GM23338 (cell line): ENCODE measurements at regions not wholly inside any gene's neighbourhood (a gene's known extent, or its start where the extent isn't known, plus 50 kb on each side); places are given as distances from the start of the nearest gene placed in this dataset.

Experiments
- ATAC-seq: fragments of 200-7000 bp; cut with Tn5 transposase; 3 replicates; pipeline ENCODE4 v1.9.1; 2020
- DNase-seq: peaks from one replicate; pipeline ENCODE4 v3.0.0-alpha.2; 2015; ENCODE audit warnings: low spot score
- H2AFZ ChIP-seq: fragments of 200-600 bp; sonication (generic); 2 replicates; pipeline ENCODE4 v1.8.0; 2016; ENCODE audit warnings: antibody characterized with exemption, mild to moderate bottlenecking, moderate library complexity
- H3F3A ChIP-seq: fragments of 200-600 bp; sonication (generic); replicated peaks from 2 replicates; pipeline ENCODE4 v1.8.0; 2017; ENCODE audit warnings: antibody characterized with exemption, mixed run types, low read depth
- H3K27ac ChIP-seq: fragments of 200-600 bp; sonication (generic); 2 replicates; pipeline ENCODE4 v1.6.1; 2016; ENCODE audit warnings: low read depth
- H3K27me3 ChIP-seq: fragments of 200-600 bp; sonication (generic); 2 replicates; pipeline ENCODE4 v1.8.0; 2016; ENCODE audit warnings: mild to moderate bottlenecking, mixed run types, moderate library complexity; ENCODE audit not compliant: insufficient read depth
- H3K36me3 ChIP-seq: fragments of 200-600 bp; sonication (generic); 2 replicates; pipeline ENCODE4 v1.8.0; 2016; ENCODE audit warnings: mild to moderate bottlenecking; ENCODE audit not compliant: insufficient read depth
- H3K4me1 ChIP-seq: fragments of 200-600 bp; sonication (generic); 2 replicates; pipeline ENCODE4 v1.8.0; 2016; ENCODE audit warnings: mild to moderate bottlenecking, moderate library complexity; ENCODE audit not compliant: insufficient read depth
- H3K4me2 ChIP-seq: fragments of 200-600 bp; sonication (generic); 2 replicates; pipeline ENCODE4 v1.7.1; 2017; ENCODE audit warnings: mixed run types
- H3K4me3 ChIP-seq: fragments of 200-600 bp; sonication (generic); 2 replicates; pipeline ENCODE4 v1.6.1; 2016; ENCODE audit warnings: mixed run types
- H3K79me2 ChIP-seq: fragments of 200-600 bp; sonication (generic); replicated peaks from 2 replicates; pipeline ENCODE4 v1.8.0; 2017; ENCODE audit warnings: mild to moderate bottlenecking; ENCODE audit not compliant: insufficient read depth
- H3K9me2 ChIP-seq: fragments of 200-600 bp; sonication (generic); 2 replicates; pipeline ENCODE4 v1.8.0; 2017; ENCODE audit not compliant: insufficient read depth
- H4K20me1 ChIP-seq: fragments of 200-600 bp; sonication (generic); replicated peaks from 2 replicates; pipeline ENCODE4 v1.8.0; 2017; ENCODE audit warnings: mild to moderate bottlenecking; ENCODE audit not compliant: insufficient read depth
- H3K27ac Mint-ChIP-seq: 2 replicates; pipeline ENCODE4 v1.8.0; 2020; ENCODE audit warnings: inconsistent platforms, mild to moderate bottlenecking, moderate library complexity, mixed read lengths
- H3K27me3 Mint-ChIP-seq: 3 replicates; pipeline ENCODE4 v1.8.0; 2022; ENCODE audit warnings: low read depth, mild to moderate bottlenecking, moderate library complexity, mixed read lengths, inconsistent platforms; ENCODE audit not compliant: insufficient read depth, poor library complexity
- H3K36me3 Mint-ChIP-seq: 3 replicates; pipeline ENCODE4 v1.8.0; 2021; ENCODE audit warnings: low read depth, mild to moderate bottlenecking, inconsistent platforms, moderate library complexity, mixed read lengths
- H3K4me1 Mint-ChIP-seq: 3 replicates; pipeline ENCODE4 v1.8.0; 2020; ENCODE audit warnings: mild to moderate bottlenecking, inconsistent platforms, mixed read lengths
- H3K4me3 Mint-ChIP-seq: 3 replicates; pipeline ENCODE4 v1.8.0; 2021; ENCODE audit warnings: moderate library complexity, mild to moderate bottlenecking, inconsistent platforms, mixed read lengths
- H3K9me3 Mint-ChIP-seq: 3 replicates; pipeline ENCODE4 v1.8.0; 2020; ENCODE audit warnings: moderate library complexity, mild to moderate bottlenecking, inconsistent platforms, mixed read lengths
- CREB1 ChIP-seq: fragments of 250-450 bp; sonication (Bioruptor Pico); IDR thresholded peaks from 2 replicates; pipeline ENCODE4 v1.5.0; 2020; ENCODE audit warnings: low read depth, mild to moderate bottlenecking, moderate library complexity
- CTCF ChIP-seq, 2 experiments: fragments of 200-600 bp in 1 of 2; sonication (generic) in 1 of 2; conservative IDR thresholded peaks; 2 replicates each; pipeline versions ENCODE4 v1.5.1 to v1.6.1; 2016 to 2017; ENCODE audit warnings: antibody characterized with exemption in 2 of 2, low read depth in 2 of 2, mild to moderate bottlenecking in 2 of 2, moderate library complexity in 1 of 2
- ETS1 ChIP-seq: IDR thresholded peaks from 2 replicates; pipeline ENCODE4 v1.6.1; 2016; ENCODE audit warnings: antibody characterized with exemption
- EZH2 ChIP-seq: fragments of 200-600 bp; sonication (generic); IDR thresholded peaks from one replicate; pipeline ENCODE4 v1.8.0; 2017; ENCODE audit warnings: antibody characterized with exemption, mild to moderate bottlenecking, low read depth; ENCODE audit not compliant: unreplicated experiment
- EZH2phosphoT487 ChIP-seq: fragments of 200-600 bp; sonication (generic); IDR thresholded peaks from one replicate; pipeline ENCODE4 v1.8.1; 2018; ENCODE audit warnings: antibody characterized with exemption; ENCODE audit not compliant: unreplicated experiment
- NANOG ChIP-seq: IDR thresholded peaks from 2 replicates; pipeline ENCODE4 v1.6.1; 2016; ENCODE audit warnings: antibody characterized with exemption, borderline replicate concordance
- POLR2AphosphoS5 ChIP-seq: IDR thresholded peaks from 2 replicates; pipeline ENCODE4 v1.6.1; 2016; ENCODE audit warnings: antibody characterized with exemption, low read depth
- REST ChIP-seq: IDR thresholded peaks from one replicate; pipeline ENCODE4 v1.6.1; 2018; ENCODE audit warnings: antibody characterized with exemption; ENCODE audit not compliant: unreplicated experiment
- STAT1 ChIP-seq: IDR thresholded peaks from one replicate; pipeline ENCODE4 v1.6.1; 2016; ENCODE audit warnings: antibody characterized with exemption; ENCODE audit not compliant: unreplicated experiment
- ZNF114 ChIP-seq: fragments of 250-450 bp; sonication (Bioruptor Pico); IDR thresholded peaks from 2 replicates; pipeline ENCODE4 v1.5.0; 2020; ENCODE audit warnings: mild to moderate bottlenecking, moderate library complexity
- ZNF331 ChIP-seq: fragments of 250-450 bp; sonication (Bioruptor Pico); IDR thresholded peaks from 2 replicates; pipeline ENCODE4 v1.5.0; 2020; ENCODE audit warnings: low read depth, mild to moderate bottlenecking, moderate library complexity
- ZNF462 ChIP-seq: fragments of 250-450 bp; sonication (Bioruptor Pico); IDR thresholded peaks from 2 replicates; pipeline ENCODE4 v1.5.0; 2020; ENCODE audit warnings: mild to moderate bottlenecking, moderate library complexity

GRCh38 chr7:133165529-133165928 lies 83.6 kb upstream of the CHCHD3 start (continued):
- TF ChIP-seq POLR2AphosphoS5 (no peak), STAT1 (no peak), ETS1 (no peak)

- no peaks in the 10 kb centered on the region for H3K36me3 Mint-ChIP-seq
- Histone ChIP-seq H2AFZ (no peak overlapping the region), H3K36me3 (no peaks in the 10 kb centered on the region), H3K9me2 (0 out of 2 replicates have a peak, but pooled peaks cover 7% of the 10 kb centered on the region), H3K27ac (no peak overlapping the region), H3K4me2 (no peak overlapping the region), H3K4me1 (no peaks in the 10 kb centered on the region; the same call in 1 of the 2 replicates), H3K4me3 (no peak overlapping the region), H3F3A (no peaks in the 10 kb centered on the region), H4K20me1 (no peaks in the 10 kb centered on the region), H3K79me2 (no peaks in the 10 kb centered on the region), H3K27me3 (no peaks in the 10 kb centered on the region)
- peak; percentile 11 for DNase-seq
- H3K27ac Mint-ChIP-seq: no peak overlapping the region
- peak; percentile 47 for ATAC-seq
- no peak overlapping the region for H3K4me3 Mint-ChIP-seq
- no peaks in the 10 kb centered on the region for H3K27me3 Mint-ChIP-seq
- H3K9me3 Mint-ChIP-seq: no peaks in the 10 kb centered on the region
- H3K4me1 Mint-ChIP-seq: peaks cover 22% of the 10 kb centered on the region
- TF ChIP-seq ZNF462 (no peak), NANOG (no peak), CREB1 (CRISPR knock-in tag) (no peak), POLR2AphosphoS5 (no peak), CTCF (conservative IDR thresholded peaks at IDR 0.05; ENCODE audit: low read depth in 2 of 2) (no peak), EZH2 (no peak), ZNF331 (CRISPR knock-in tag) (no peak), ZNF114 (CRISPR knock-in tag) (no peak), ETS1 (no peak), EZH2phosphoT487 (no peak), REST (no peak)
These were observed 85.4 kb upstream of the CHCHD3 start for GRCh38 chr7:133167300-133167699.
